Type B pancreatic cell (in vitro differentiated cells): ENCODE measurements at regions not wholly inside any gene's neighbourhood (a gene's known extent, or its start where the extent isn't known, plus 50 kb on each side); places are given as distances from the start of the nearest gene placed in this dataset.

Experiments
- DNase-seq: peaks from one replicate; pipeline ENCODE4 v3.0.0; 2021; ENCODE audit warnings: mixed read lengths; ENCODE audit not compliant: unreplicated experiment; ENCODE audit errors: extremely low spot score
- H3K27ac Mint-ChIP-seq: 2 replicates; pipeline ENCODE4 v1.8.0; 2021; ENCODE audit warnings: mild to moderate bottlenecking, mixed read lengths
- H3K27me3 Mint-ChIP-seq: 2 replicates; pipeline ENCODE4 v1.8.0; 2021; ENCODE audit warnings: mixed read lengths
- H3K36me3 Mint-ChIP-seq: 2 replicates; pipeline ENCODE4 v1.8.0; 2021; ENCODE audit warnings: mixed read lengths
- H3K4me1 Mint-ChIP-seq: one replicate; pipeline ENCODE4 v1.8.0; 2021; ENCODE audit warnings: mixed read lengths; ENCODE audit not compliant: unreplicated experiment
- H3K4me3 Mint-ChIP-seq: 2 replicates; pipeline ENCODE4 v1.8.0; 2021; ENCODE audit warnings: mild to moderate bottlenecking, mixed read lengths
- H3K9me3 Mint-ChIP-seq: 2 replicates; pipeline ENCODE4 v1.8.0; 2021; ENCODE audit warnings: mixed read lengths
- CTCF ChIP-seq: fragments of 200-600 bp; sonication (generic); conservative IDR thresholded peaks from 2 replicates; pipeline ENCODE4 v1.5.0; 2021; ENCODE audit warnings: antibody characterized with exemption, mild to moderate bottlenecking

- DNase-seq, result no peak
- TF ChIP-seq CTCF, result no peak
- no peak overlapping the region for H3K27ac Mint-ChIP-seq
- H3K4me1 Mint-ChIP-seq, result peaks cover 9% of the 10 kb centered on the region
- no peaks in the 10 kb centered on the region for H3K27me3 Mint-ChIP-seq
- no peak overlapping the region for H3K4me3 Mint-ChIP-seq
- H3K36me3 Mint-ChIP-seq, result no peaks in the 10 kb centered on the region
- H3K9me3 Mint-ChIP-seq, result peaks cover 8% of the 10 kb centered on the region
Measured at GRCh38 chr7:12751764-12752163, 64.3 kb downstream of the ARL4A start.

- no peak overlapping the region for H3K4me3 Mint-ChIP-seq
- H3K36me3 Mint-ChIP-seq, result no peaks in the 10 kb centered on the region
- TF ChIP-seq CTCF, result no peak
- no peak overlapping the region for H3K27ac Mint-ChIP-seq
- peaks cover 8% of the 10 kb centered on the region for H3K9me3 Mint-ChIP-seq
- peaks cover 9% of the 10 kb centered on the region for H3K4me1 Mint-ChIP-seq
- DNase-seq, result no peak
- no peaks in the 10 kb centered on the region for H3K27me3 Mint-ChIP-seq
Measured at GRCh38 chr7:12754179-12754578, 66.7 kb downstream of the ARL4A start.

- no peak overlapping the region for H3K4me3 Mint-ChIP-seq
- peaks cover 16% of the 10 kb centered on the region for H3K9me3 Mint-ChIP-seq
- no peak overlapping the region for H3K27ac Mint-ChIP-seq
- no peak for TF ChIP-seq CTCF
- peaks cover 11% of the 10 kb centered on the region for H3K4me1 Mint-ChIP-seq
- no peaks in the 10 kb centered on the region for H3K27me3 Mint-ChIP-seq
- no peak for DNase-seq
- no peaks in the 10 kb centered on the region for H3K36me3 Mint-ChIP-seq
Measured at GRCh38 chr7:12756821-12757220, 69.4 kb downstream of the ARL4A start.

GRCh38 chr7:12757443-12757842 is 70.0 kb downstream of the ARL4A start:
- TF ChIP-seq CTCF, result no peak
- Mint-ChIP-seq H3K27ac (no peak overlapping the region), H3K27me3 (no peaks in the 10 kb centered on the region)

GRCh38 chr7:12759151-12759550 is 71.7 kb downstream of the ARL4A start:
- H3K27ac Mint-ChIP-seq, result no peak overlapping the region
- TF ChIP-seq CTCF, result no peak
- peaks cover 13% of the 10 kb centered on the region for H3K9me3 Mint-ChIP-seq
- H3K36me3 Mint-ChIP-seq, result no peaks in the 10 kb centered on the region
- DNase-seq, result no peak
- H3K27me3 Mint-ChIP-seq, result no peaks in the 10 kb centered on the region
- peaks cover 8% of the 10 kb centered on the region for H3K4me1 Mint-ChIP-seq
- H3K4me3 Mint-ChIP-seq, result no peak overlapping the region

More at GRCh38 chr7:12757443-12757842, 70.0 kb downstream of the ARL4A start:
- H3K4me1 Mint-ChIP-seq, result peaks cover 11% of the 10 kb centered on the region
- no peak overlapping the region for H3K4me3 Mint-ChIP-seq
- H3K9me3 Mint-ChIP-seq, result peaks cover 16% of the 10 kb centered on the region
- H3K36me3 Mint-ChIP-seq, result no peaks in the 10 kb centered on the region
- no peak for DNase-seq

- peaks cover 3% of the 10 kb centered on the region for H3K27me3 Mint-ChIP-seq
- no peaks in the 10 kb centered on the region for H3K36me3 Mint-ChIP-seq
- peaks cover 7% of the 10 kb centered on the region for H3K9me3 Mint-ChIP-seq
- H3K4me1 Mint-ChIP-seq, result peaks cover 6% of the 10 kb centered on the region
- no peak overlapping the region for H3K27ac Mint-ChIP-seq
- H3K4me3 Mint-ChIP-seq, result no peak overlapping the region
- no peak for DNase-seq
- TF ChIP-seq CTCF, result no peak
Measured at GRCh38 chr7:12761111-12761510, 73.7 kb downstream of the ARL4A start.
